Vagina (tissue), 2 donors: ENCODE measurements at regions not wholly inside any gene's neighbourhood (a gene's known extent, or its start where the extent isn't known, plus 50 kb on each side); places are given as distances from the start of the nearest gene placed in this dataset.
"Not testable (repeated sequence)": the region's sequence is repeated elsewhere in the genome, so short reads cannot be mapped to it uniquely, and the experiment has no call there.

Experiments
- DNase-seq, 2 donors: peaks; one replicate each; pipeline ENCODE4 v3.0.0-alpha.2; 2017; ENCODE audit errors: extremely low spot score in 2 of 2
- H3K27ac ChIP-seq: fragments of 200-600 bp; sonication (generic); one replicate; pipeline ENCODE4 v1.5.1; 2019
- H3K27me3 ChIP-seq: fragments of 200-600 bp; sonication (generic); one replicate; pipeline ENCODE4 v1.5.1; 2019
- H3K36me3 ChIP-seq, 2 donors: fragments of 200-600 bp; sonication (generic); one replicate each; pipeline ENCODE4 v1.5.1; 2017 to 2019
- H3K4me1 ChIP-seq: fragments of 200-600 bp; sonication (generic); one replicate; pipeline ENCODE4 v1.5.1; 2019
- H3K4me3 ChIP-seq, 2 donors: fragments of 200-600 bp; sonication (generic); 1 replicate in 1 of 2; 2 replicates in 1 of 2; pipeline ENCODE4 v1.5.1; 2016 to 2019
- H3K9me3 ChIP-seq: fragments of 200-600 bp; sonication (generic); one replicate; pipeline ENCODE4 v1.5.1; 2019
- POLR2A ChIP-seq, 2 donors: fragments of 450-650 bp; IDR thresholded peaks; one replicate each; pipeline ENCODE4 v1.6.1; 2017; ENCODE audit warnings: antibody characterized with exemption in 2 of 2, mild to moderate bottlenecking in 2 of 2, moderate library complexity in 2 of 2
- POLR2AphosphoS5 ChIP-seq, 2 donors: sonication (generic); formaldehyde crosslinking; IDR thresholded peaks; one replicate each; pipeline ENCODE4 v1.9.0; 2017; ENCODE audit warnings: antibody characterized with exemption in 2 of 2, mild to moderate bottlenecking in 2 of 2, low read depth in 1 of 2; ENCODE audit not compliant: insufficient read depth in 1 of 2
- intact Hi-C: fragments of 100-400 bp; cut with DNase I; formaldehyde crosslinking; loops from one replicate; pipeline ENCODE4 v1.15.1; 2023
- TF ChIP-seq, protein P1 (sequence below), 3 experiments: fragments of 450-650 bp in 2 of 3; fragments of 200-600 bp in 1 of 3; sonication (generic) in 1 of 3; IDR thresholded peaks; one replicate each; pipeline ENCODE4 v1.5.1; 2017 to 2019; ENCODE audit warnings: antibody characterized with exemption in 3 of 3, mild to moderate bottlenecking in 2 of 3, moderate library complexity in 2 of 3

DNA sequence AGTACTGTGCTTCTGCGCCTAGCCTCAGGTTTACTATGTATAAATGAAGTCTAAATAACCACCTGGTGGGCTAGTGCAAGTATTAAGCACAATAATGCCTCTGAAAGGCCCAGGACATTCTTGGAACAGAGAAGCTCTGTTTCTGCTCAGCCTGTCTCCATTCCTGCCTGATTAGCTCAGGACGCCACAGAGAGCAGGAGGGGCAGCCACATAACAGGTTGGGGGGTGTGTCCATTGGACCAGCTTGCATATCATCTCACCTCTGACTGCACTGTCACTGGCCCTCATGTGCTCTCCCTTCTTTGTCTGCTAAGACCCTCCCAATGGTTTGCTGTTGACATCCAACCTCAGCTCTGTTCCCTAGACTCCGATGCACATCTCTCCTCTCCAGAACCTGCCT lies 52.8 kb upstream of the IKZF1 start:
- intact Hi-C loops = no loop called here
- TF ChIP-seq, protein P1, sequence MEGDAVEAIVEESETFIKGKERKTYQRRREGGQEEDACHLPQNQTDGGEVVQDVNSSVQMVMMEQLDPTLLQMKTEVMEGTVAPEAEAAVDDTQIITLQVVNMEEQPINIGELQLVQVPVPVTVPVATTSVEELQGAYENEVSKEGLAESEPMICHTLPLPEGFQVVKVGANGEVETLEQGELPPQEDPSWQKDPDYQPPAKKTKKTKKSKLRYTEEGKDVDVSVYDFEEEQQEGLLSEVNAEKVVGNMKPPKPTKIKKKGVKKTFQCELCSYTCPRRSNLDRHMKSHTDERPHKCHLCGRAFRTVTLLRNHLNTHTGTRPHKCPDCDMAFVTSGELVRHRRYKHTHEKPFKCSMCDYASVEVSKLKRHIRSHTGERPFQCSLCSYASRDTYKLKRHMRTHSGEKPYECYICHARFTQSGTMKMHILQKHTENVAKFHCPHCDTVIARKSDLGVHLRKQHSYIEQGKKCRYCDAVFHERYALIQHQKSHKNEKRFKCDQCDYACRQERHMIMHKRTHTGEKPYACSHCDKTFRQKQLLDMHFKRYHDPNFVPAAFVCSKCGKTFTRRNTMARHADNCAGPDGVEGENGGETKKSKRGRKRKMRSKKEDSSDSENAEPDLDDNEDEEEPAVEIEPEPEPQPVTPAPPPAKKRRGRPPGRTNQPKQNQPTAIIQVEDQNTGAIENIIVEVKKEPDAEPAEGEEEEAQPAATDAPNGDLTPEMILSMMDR (IDR thresholded peaks at IDR 0.05) = no peak
- TF ChIP-seq POLR2AphosphoS5 (IDR thresholded peaks at IDR 0.05; ENCODE audit: insufficient read depth in 1 of 2, low read depth in 1 of 2) = no peak
- TF ChIP-seq POLR2A (IDR thresholded peaks at IDR 0.05) = no peak

DNA sequence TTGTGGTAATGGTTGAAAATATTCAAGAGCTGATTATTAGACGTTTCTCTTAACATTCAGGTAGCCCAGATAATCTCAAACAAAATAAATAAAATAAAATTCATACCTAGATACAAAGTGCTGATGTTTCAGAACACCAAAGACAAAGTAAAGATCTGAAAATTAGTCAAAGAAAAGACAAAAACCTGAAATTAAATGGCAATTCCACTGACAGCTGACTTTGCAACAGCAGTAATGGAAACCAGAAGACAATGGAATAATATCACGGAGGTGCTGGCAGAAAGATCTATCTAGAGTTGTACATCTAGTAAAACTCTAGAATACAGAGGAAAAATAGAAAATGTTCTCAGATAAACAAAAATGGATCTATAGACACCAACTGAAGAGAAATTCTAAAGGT lies 58.0 kb upstream of the IKZF1 start:
- H3K9me3 ChIP-seq = peaks cover 3% of the 10 kb centered on the region
- H3K36me3 ChIP-seq = no peaks in the 10 kb centered on the region
- intact Hi-C loops = no loop called here
- no peaks in the 10 kb centered on the region for H3K4me1 ChIP-seq
- H3K4me3 ChIP-seq = no peak overlapping the region
- H3K27me3 ChIP-seq = no peaks in the 10 kb centered on the region
- no peak for DNase-seq
- no peak overlapping the region for H3K27ac ChIP-seq
- TF ChIP-seq, protein P1 (IDR thresholded peaks at IDR 0.05) = no peak
- no peak for TF ChIP-seq POLR2AphosphoS5 (IDR thresholded peaks at IDR 0.05; ENCODE audit: insufficient read depth in 1 of 2, low read depth in 1 of 2)
- no peak for TF ChIP-seq POLR2A (IDR thresholded peaks at IDR 0.05)

More for the DNA sequence above, 52.8 kb upstream of the IKZF1 start:
- H3K27ac ChIP-seq = no peak overlapping the region
- H3K9me3 ChIP-seq = no peaks in the 10 kb centered on the region
- no peaks in the 10 kb centered on the region for H3K36me3 ChIP-seq
- no peak overlapping the region for H3K4me3 ChIP-seq
- H3K27me3 ChIP-seq = no peaks in the 10 kb centered on the region
- no peak for DNase-seq
- no peaks in the 10 kb centered on the region for H3K4me1 ChIP-seq

DNA sequence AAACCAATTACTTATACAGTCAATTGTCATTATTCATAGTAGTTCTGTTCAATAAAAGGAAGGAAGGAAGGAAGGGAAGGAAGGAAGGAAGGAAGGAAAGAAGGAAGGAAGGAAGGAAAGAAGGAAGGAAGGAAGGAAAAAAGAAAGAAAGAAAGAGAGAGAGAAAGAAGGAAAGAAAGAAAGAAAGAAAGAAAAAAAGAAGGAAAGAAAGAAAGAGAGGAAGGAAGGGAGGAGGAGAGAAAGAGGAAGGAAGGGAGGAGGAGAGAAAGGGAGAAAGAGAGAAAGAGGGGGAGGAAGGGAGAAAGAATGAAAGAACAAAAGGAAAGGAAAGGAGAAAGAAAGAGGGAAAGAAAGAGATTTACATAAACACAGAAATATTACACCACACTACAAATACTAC lies 62.4 kb upstream of the IKZF1 start:
- H3K27me3 ChIP-seq, intact Hi-C loops, H3K9me3 ChIP-seq, H3K36me3 ChIP-seq, H3K4me3 ChIP-seq, H3K4me1 ChIP-seq, H3K27ac ChIP-seq, DNase-seq: not testable (repeated sequence)

DNA sequence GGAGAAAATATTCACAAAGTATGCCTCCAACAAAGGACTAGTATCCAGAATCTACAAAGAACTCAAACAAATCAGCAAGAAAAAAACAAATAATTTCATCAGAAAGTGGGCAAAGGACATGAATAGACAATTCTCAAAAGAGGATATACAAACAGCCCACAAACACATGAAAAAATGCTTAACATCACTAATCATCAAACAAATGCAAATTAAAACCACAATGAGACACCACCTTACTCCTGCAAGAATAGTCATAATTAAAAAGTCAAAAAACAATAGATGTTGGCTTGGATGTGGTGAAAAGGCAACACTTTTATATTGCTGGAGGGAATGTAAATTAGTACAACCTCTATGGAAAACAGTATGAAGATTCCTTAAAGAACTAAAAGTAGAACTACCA lies 63.8 kb upstream of the IKZF1 start:
- H3K36me3 ChIP-seq, DNase-seq, H3K4me3 ChIP-seq, H3K4me1 ChIP-seq, H3K27me3 ChIP-seq, intact Hi-C loops, H3K27ac ChIP-seq, H3K9me3 ChIP-seq: not testable (repeated sequence)

DNA sequence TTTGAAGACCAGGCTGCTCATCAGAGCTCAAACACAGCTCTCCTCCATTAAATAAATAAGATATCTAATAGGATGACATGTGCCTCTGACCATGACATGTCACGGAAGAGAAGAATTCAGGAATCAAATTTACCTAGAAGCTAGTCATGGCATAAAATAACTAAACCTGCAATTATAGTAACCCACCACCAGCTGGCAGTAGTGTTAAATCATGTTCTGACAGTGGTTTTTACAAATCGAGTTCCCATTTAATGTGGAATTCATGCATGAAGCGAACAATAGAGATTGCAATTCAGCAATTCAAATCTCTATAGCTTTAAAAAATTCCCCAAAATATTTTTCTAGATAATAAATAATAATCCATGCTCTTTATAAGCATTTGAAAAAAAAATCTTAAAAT lies 74.6 kb upstream of the IKZF1 start:
- intact Hi-C loops = no loop called here
- Histone ChIP-seq H3K4me1 (no peaks in the 10 kb centered on the region), H3K4me3 (no peak overlapping the region), H3K27me3 (no peaks in the 10 kb centered on the region), H3K36me3 (no peaks in the 10 kb centered on the region), H3K9me3 (no peaks in the 10 kb centered on the region), H3K27ac (no peak overlapping the region)
- TF ChIP-seq, protein P1 (IDR thresholded peaks at IDR 0.05) = no peak
- TF ChIP-seq POLR2A (IDR thresholded peaks at IDR 0.05) = no peak
- DNase-seq = no peak

DNA sequence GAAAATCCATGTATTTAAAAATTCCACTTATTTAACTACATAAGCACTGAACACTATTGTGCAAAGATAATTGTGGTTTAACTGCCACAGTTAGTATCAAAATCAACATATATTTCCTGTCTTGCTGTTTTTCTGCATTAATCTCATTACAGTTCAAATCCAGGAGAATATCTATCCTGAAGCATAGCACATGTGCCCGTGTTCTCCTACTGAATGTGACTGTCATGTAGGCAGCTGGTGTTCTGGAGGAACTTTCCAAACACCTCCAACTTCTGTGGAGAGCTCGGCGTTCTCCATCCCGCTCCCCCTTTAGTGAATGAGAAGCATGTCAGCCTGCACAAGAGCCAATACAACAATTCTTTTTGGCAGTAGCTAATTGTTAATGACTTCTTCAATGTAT lies 76.4 kb upstream of the IKZF1 start:
- Histone ChIP-seq H3K27ac (no peak overlapping the region), H3K27me3 (no peaks in the 10 kb centered on the region), H3K4me3 (no peak overlapping the region), H3K9me3 (no peaks in the 10 kb centered on the region), H3K4me1 (no peaks in the 10 kb centered on the region), H3K36me3 (no peaks in the 10 kb centered on the region)
- DNase-seq = no peak
- TF ChIP-seq, protein P1 (IDR thresholded peaks at IDR 0.05) = no peak
- TF ChIP-seq POLR2AphosphoS5 (IDR thresholded peaks at IDR 0.05; ENCODE audit: insufficient read depth in 1 of 2, low read depth in 1 of 2) (no peak), POLR2A (IDR thresholded peaks at IDR 0.05) (no peak)
- intact Hi-C loops = no loop called here
